Right lung (tissue), 2 donors: ENCODE measurements at regions not wholly inside any gene's neighbourhood (a gene's known extent, or its start where the extent isn't known, plus 50 kb on each side); places are given as distances from the start of the nearest gene placed in this dataset.

ENCODE experiments used
- DNase-seq, 2 donors: peaks; one replicate each; pipeline ENCODE4 v3.0.0-alpha.2; 2013

DNA sequence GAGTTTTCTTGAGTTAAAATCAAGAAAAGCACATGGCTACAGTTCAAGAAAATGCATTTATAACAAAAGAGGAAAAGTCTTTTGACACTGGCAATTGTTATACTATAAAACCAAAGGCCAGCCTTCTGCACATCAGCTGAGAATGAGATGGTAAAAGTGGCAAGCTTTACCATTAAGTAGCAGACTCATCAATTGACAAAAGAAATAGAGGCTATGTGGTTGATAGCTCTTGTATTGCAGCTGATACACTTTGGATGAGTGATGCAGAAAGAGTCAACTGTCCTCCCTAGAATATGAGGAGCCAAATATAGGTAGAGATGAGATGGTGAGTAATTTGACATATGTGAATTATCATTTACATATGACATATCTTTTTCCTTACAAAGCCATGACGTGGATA is 1100.9 kb upstream of the CDH6 start:
- DNase-seq = no peak

GRCh38 chr5:30069441-30070263 is 1123.8 kb upstream of the CDH6 start:
- DNase-seq = no peak

DNA sequence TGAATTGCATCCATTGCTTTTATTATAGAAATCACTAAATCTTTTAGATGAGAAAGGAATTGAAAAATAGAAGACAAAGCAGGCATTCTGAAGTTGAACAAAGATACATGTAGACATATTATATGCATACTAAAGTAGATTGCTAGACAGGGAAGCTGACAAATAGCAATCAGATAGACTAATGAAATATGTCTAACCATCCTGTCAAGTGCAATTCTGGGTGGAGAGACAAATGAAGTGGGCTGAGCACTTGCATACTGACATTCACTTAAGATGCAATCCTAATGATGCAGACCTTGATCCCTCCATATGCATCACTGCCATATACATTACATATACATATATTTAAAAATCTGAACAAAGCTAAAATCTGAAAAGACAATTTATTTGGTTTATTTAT is 1130.0 kb upstream of the CDH6 start:
- no peak for DNase-seq

- no peak for DNase-seq
Measured at GRCh38 chr5:30051976-30052375, 1141.5 kb upstream of the CDH6 start.

DNA sequence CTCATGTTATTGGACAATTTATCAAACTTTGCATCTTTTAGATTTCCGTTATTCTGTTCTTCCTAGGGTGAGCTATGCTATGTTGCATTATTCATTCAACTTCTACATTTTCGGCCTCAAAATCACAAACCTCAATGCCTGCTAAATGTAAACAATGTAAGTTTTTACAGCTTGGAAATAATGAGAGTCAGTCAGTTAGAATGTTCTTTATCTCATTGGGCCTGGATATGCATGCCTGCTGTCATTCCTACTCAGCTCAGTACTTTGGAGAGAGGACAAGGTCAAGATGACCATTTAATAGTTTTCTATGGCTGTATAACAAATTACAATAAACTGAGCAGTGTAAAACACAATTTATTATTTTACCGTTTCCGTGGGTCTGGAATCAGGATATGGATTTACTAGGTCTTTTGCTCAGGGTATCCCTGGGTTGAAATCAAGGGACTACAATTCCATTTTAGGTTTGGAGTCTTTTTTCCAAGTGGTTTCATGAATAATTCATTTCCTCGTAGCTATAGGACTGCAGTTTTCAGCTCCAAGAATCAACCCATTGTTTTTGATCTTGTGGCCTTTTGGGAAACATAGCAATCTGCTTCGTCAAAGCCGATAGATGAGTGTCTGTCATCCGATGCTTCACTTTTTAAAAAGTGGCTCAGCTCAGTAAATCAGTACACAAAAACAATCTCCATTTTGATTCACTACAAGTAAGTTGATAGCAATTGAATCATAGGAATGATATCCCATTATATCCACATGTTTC is 1143.2 kb upstream of the CDH6 start:
- DNase-seq = no peak

- no peak for DNase-seq
Measured at GRCh38 chr5:30042677-30043076, 1150.8 kb upstream of the CDH6 start.

- no peak for DNase-seq
Measured at GRCh38 chr5:30041831-30042385, 1151.6 kb upstream of the CDH6 start.

DNA sequence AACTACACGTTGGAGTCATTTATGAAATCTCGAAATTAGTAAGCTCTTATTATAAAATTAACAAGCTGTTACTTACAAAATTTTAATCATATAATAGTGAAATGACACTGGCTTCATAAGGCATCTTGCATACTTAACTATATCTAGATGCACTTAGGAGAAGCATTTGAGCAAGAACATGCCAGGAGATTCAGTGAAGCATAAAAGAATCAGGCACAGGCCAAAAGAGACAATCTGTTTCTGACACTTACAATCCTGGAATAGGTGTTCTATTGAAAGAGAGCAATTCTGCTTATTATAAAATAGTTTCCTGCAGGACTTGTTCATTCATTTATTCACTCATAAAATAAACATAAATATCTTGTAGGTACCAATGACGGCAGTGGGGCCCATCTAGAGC is 1152.2 kb upstream of the CDH6 start:
- DNase-seq = no peak

DNA sequence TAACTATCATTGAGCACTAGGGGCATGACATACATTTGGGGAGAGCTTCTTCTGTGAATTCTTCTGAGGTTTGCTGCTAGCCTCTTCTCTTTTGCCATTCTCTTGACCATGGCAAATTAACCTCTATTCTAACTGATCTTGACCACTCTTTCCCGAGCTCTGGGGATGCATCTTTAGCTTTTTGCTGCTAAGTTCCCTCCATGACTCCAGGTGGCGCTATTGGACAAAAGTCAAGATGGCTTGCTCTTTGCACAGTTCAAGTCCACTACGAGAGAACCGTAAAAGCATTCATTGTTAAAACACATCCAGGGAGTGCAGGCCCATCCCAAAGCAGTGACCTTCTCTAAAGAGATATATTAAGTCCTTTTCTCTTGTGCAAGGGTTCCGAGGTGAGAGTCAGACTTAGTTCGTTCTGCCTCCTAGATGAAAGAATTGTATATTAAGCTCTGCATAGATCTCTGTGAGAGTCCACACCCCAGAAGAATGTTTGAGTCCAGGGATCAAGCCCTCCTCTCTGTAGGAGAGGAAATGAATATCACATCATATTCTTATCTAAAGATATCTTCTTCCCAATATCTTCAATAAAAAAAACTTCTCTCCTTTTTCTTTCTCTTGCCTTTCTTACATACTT is 1152.9 kb upstream of the CDH6 start:
- peak; percentile 26 to 30 for DNase-seq

GRCh38 chr5:30039379-30039778 is 1154.1 kb upstream of the CDH6 start:
- no peak for DNase-seq

DNA sequence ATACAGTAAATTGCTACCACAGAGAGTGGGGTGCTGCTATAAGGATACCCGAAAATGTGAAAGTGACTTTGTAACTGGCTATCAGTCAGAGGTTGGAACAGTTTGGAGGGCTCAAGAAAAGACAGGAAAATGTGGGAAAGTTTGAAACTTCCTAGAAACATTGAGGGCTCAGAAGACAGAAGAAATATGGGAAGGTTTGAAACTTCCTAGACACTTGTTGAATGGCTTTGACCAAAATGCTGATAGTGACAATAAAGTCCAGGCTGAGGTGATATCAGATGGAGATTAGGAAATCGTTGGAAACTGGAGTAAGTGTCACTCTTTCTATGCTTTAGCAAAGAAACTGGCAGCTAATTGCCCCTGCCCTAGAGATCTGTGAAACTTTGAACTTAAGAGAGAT is 1158.6 kb upstream of the CDH6 start:
- no peak for DNase-seq

- no peak for DNase-seq
Measured at GRCh38 chr5:30030101-30030500, 1163.4 kb upstream of the CDH6 start.

- no peak for DNase-seq
Measured at GRCh38 chr5:30001826-30002225, 1191.7 kb upstream of the CDH6 start.

DNA sequence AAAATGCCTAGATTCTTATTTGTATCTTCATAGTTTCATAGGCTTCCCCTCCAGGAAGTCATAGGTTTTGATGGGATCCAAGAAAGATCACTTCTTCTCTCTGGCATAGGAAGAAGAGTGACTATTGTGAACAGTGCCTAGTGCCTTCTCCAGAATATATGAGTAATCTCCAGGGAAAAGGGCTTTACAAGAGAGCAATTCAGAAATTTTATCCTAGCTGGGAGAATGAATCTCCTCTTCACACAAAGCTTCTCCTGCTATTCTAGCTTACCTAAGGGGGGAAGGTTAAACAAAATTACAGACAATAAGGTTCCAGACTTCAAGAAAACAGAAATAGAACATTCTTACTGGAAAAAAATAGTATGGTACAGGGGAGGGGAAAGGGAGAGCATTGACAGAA is 1193.3 kb upstream of the CDH6 start:
- DNase-seq = no peak

GRCh38 chr5:29995154-29995553 is 1198.3 kb upstream of the CDH6 start:
- DNase-seq = no peak

DNA sequence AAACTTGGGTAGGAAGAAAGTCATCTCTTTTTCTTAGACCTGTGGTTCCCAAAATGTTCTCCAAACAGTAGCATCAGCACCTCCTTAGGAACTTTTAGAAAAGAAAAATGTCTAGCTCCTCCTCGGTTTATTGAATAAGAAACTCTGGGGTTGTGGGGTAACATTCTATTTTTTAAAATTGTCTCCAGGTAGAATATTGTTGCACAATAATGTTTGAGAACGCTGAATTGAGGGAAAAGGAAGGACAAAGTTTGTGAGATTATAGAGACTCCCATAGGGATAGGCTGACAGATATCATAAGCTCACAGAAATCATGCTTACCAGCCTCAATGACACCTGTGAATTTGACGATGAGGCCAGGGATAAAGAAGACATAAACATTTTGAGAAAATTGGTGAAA is 1199.0 kb upstream of the CDH6 start:
- DNase-seq = no peak

- DNase-seq = no peak
Measured at GRCh38 chr5:29993286-29993685, 1200.2 kb upstream of the CDH6 start.

- no peak for DNase-seq
Measured at GRCh38 chr5:29992248-29992647, 1201.2 kb upstream of the CDH6 start.

GRCh38 chr5:29990681-29991080 is 1202.8 kb upstream of the CDH6 start:
- DNase-seq = peak in 1 of 2 donors; percentile 0

- no peak for DNase-seq
Measured at GRCh38 chr5:29984156-29984540, 1209.3 kb upstream of the CDH6 start.

DNA sequence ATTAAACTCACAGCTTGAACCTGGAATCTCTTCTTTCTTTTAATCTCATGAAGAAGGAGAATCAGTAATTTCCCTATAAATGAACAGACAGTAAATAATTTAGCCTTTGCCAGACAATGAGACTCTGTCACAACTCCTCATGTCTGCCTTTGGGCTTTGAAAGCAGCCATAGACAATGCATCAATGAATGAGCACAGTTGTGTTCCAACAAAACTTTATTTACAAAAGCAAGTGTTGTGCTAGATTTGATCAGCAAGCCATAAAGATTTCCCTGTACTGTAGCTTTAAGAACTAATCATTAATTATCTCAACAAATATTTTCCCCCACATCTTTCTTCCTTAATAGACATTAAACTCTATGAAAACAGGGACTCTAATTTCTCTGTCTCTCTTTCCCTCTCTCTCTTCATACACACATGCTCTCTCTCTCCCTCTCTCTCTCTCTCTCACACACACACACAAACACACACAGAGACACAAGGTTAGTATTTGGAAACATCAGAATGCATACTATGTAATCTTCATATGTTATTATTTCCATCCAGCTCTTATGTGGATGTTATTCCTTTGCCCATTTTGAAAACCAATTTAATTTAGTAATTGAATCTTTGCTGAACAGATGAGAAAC is 1209.8 kb upstream of the CDH6 start:
- DNase-seq = no peak

GRCh38 chr5:29982457-29982856 is 1211.0 kb upstream of the CDH6 start:
- DNase-seq = no peak
